ENCODE measurements at regions not wholly inside any gene's neighbourhood (a gene's known extent, or its start where the extent isn't known, plus 50 kb on each side); places are given as distances from the start of the nearest gene placed in this dataset.

DNA sequence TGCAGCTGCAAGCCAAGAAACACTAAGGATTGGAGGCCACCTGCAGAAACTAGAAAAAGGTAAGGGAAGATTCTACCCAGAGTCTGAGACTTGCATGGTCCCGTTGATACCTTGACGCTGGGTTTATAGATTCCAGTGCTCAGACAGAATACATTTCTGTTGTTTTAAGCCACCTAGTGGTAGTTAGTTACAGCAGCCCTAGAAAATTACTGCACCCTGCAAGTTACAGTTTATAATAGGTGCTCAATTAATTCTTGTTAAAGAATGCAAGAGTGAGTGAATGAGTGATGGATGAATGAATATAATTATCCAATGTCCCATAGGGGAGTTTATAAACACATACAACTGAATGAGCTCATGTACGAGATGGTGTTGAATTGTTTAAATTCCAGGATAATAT is 453.1 kb upstream of the SLC35B3 start:
- H3K4me3 ChIP-seq (ENCODE audit: low read length), result no peak overlapping the region
- TF ChIP-seq, protein P1, sequence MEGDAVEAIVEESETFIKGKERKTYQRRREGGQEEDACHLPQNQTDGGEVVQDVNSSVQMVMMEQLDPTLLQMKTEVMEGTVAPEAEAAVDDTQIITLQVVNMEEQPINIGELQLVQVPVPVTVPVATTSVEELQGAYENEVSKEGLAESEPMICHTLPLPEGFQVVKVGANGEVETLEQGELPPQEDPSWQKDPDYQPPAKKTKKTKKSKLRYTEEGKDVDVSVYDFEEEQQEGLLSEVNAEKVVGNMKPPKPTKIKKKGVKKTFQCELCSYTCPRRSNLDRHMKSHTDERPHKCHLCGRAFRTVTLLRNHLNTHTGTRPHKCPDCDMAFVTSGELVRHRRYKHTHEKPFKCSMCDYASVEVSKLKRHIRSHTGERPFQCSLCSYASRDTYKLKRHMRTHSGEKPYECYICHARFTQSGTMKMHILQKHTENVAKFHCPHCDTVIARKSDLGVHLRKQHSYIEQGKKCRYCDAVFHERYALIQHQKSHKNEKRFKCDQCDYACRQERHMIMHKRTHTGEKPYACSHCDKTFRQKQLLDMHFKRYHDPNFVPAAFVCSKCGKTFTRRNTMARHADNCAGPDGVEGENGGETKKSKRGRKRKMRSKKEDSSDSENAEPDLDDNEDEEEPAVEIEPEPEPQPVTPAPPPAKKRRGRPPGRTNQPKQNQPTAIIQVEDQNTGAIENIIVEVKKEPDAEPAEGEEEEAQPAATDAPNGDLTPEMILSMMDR (conservative IDR thresholded peaks at IDR 0.05; ENCODE audit: low read length), result peak; percentile 6; the same call in 1 of the 2 replicates
- no peak for DNase-seq (ENCODE audit: low read depth)

DNA sequence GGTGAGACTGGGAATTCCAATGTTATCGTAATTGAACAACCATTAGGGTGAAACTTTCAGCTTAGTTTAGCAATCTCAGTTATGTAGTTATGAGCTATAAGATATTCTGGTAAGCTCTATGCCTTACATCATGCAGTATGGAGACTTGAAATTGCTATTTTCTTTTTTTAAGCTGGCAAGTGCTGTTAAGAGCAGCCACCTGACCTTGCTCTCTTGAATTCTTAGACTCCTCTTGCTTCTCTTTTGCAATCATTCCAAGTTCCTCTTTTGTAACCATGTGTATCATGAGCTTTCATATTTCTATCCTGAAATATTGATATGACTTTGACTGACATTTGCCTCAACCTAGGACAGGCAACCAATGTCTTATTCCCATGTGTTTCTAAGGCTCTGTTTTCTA is 446.3 kb upstream of the SLC35B3 start:
- no peak for DNase-seq (ENCODE audit: low read depth)
- no peak overlapping the region for H3K4me3 ChIP-seq (ENCODE audit: low read length)
- TF ChIP-seq, protein P1 (conservative IDR thresholded peaks at IDR 0.05; ENCODE audit: low read length), result no peak

DNA sequence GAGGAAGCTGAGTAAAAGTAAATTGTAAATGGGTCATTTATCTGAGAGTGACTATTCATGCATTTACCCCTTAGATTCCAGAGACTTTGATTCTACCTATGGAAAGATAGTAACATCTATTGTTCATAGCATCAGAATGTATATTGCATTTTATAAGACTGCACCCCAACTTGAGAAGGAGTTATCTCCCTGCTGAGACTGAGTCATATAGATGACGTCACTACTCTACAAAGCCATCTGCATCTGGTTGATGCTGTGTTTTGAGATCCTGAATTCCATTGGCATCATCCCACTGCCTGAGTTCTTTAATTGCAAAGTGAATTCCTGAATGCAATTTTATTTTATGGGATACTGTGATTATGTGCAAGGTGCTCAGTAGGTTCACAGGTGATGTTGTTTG is 444.0 kb upstream of the SLC35B3 start:
- DNase-seq (ENCODE audit: low read depth), result no peak
- H3K4me3 ChIP-seq (ENCODE audit: low read length), result no peak overlapping the region
- TF ChIP-seq, protein P1 (conservative IDR thresholded peaks at IDR 0.05; ENCODE audit: low read length), result no peak

DNA sequence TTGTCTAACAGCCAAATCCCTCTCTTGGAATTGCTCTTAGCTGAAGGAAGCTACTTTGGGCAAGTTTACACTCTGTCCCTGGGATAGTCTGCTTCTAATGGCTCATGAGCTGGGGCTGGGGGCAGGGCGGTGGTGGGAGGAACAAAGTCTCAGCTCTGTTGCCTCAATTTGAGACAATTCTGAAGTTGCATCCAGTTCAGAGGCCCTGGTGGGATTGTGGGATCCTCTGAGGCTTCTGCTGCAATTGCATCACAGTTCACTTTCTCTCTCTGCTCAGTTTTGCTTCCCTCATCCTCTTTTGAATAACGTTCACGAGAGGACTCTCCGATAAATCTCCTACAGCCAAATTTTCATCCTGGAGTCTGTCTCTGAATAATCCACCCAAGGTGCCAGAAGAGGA is 440.6 kb upstream of the SLC35B3 start:
- TF ChIP-seq, protein P1 (conservative IDR thresholded peaks at IDR 0.05; ENCODE audit: low read length), result no peak
- DNase-seq (ENCODE audit: low read depth), result no peak
- H3K4me3 ChIP-seq (ENCODE audit: low read length), result no peak overlapping the region

DNA sequence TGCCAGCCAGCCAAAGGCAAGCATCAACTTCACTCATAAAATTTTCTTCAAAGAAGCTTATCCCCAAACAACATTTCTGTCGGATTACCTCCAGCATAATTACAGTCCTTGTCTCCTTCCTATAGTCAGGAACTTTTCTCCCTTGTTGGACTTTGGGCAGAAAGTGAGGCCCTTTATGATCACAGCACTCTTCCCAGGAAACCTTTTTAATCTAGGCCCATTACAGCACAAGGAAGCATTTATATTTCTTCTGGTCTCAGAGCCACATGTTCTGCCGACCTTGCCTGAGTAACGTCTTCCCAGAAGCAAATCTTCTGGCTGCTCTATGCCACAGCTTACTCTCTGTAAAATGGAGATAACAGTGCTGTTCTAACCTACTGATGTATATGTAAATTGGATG is 437.2 kb upstream of the SLC35B3 start:
- TF ChIP-seq, protein P1 (conservative IDR thresholded peaks at IDR 0.05; ENCODE audit: low read length), result no peak
- H3K4me3 ChIP-seq (ENCODE audit: low read length), result no peak overlapping the region
- no peak for DNase-seq (ENCODE audit: low read depth)

DNA sequence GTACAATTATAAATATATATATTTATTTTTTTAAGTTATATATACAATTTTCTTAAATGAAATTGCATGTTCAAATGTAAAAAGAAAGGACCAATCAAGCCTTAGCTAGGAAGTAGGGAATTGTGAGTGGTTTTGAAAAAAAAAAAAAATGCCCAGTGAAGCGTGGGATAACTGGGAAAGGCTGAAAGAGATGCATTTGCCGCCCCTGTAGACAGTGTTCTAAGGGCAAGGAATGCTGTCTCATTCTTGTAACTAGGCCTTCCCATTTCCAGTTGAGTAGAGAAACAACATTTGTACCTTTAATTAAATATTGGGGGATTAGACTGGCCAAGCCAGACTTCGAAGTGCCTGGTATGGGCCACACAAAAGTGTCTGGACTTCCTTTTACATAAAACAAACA is 430.1 kb upstream of the SLC35B3 start:
- TF ChIP-seq, protein P1 (conservative IDR thresholded peaks at IDR 0.05; ENCODE audit: low read length), result no peak
- no peak for DNase-seq (ENCODE audit: low read depth)
- H3K4me3 ChIP-seq (ENCODE audit: low read length), result no peak overlapping the region

DNA sequence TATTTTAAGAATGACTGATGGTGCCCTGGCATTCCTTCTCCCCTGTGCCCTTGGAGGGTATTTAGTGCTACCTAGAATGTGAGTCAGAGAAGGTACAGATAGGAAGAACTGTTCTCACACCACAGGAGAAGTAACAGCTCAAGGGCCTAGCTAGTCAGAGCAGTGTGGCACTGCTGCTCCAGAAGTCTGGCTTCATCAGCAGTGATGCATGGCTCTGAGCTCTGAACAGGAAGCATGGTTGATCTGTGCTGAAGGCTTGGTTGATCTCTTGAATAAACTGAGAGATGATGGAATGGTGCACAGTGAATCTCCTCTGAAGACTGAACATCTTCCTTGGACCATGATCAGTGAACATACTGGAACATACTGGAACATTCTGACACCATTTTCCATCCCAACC is 425.3 kb upstream of the SLC35B3 start:
- no peak for DNase-seq (ENCODE audit: low read depth)
- no peak overlapping the region for H3K4me3 ChIP-seq (ENCODE audit: low read length)
- TF ChIP-seq, protein P1 (conservative IDR thresholded peaks at IDR 0.05; ENCODE audit: low read length), result no peak

Data from AG10803 (cell line).